ENCODE measurements at regions not wholly inside any gene's neighbourhood (a gene's known extent, or its start where the extent isn't known, plus 50 kb on each side); places are given as distances from the start of the nearest gene placed in this dataset.

- TF ChIP-seq SMAD3 (CRISPR knock-in tag; IDR thresholded peaks at IDR 0.05; ENCODE audit: borderline replicate concordance) (no peak), CTCF (IDR thresholded peaks at IDR 0.05) (no peak), MXD4 (CRISPR knock-in tag; IDR thresholded peaks at IDR 0.05; ENCODE audit: borderline replicate concordance) (no peak)
Observed at GRCh38 chr12:65740873-65741600, 83.2 kb upstream of the HMGA2 start.
